ENCODE measurements at regions not wholly inside any gene's neighbourhood (a gene's known extent, or its start where the extent isn't known, plus 50 kb on each side); places are given as distances from the start of the nearest gene placed in this dataset.
"Not testable (repeated sequence)": the region's sequence is repeated elsewhere in the genome, so short reads cannot be mapped to it uniquely, and the experiment has no call there.

GRCh38 chr2:138066139-138066806, 102.0 kb downstream of the HNMT start:
- no peak for DNase-seq

- DNase-seq, result no peak
Observed at GRCh38 chr2:138066841-138067240, 102.6 kb downstream of the HNMT start.

GRCh38 chr2:138068669-138069068, 104.4 kb downstream of the HNMT start:
- DNase-seq, result not testable (repeated sequence)

- not testable (repeated sequence) for DNase-seq
Observed at GRCh38 chr2:138071042-138071719, 106.9 kb downstream of the HNMT start.

- DNase-seq, result no peak
Observed at GRCh38 chr2:138071720-138072719, 107.7 kb downstream of the HNMT start.

GRCh38 chr2:138078153-138078552, 113.9 kb downstream of the HNMT start:
- no peak for DNase-seq

- no peak for DNase-seq
Observed at GRCh38 chr2:138079976-138080375, 115.7 kb downstream of the HNMT start.

GRCh38 chr2:138081225-138082073, 117.2 kb downstream of the HNMT start:
- DNase-seq, result no peak

- no peak for DNase-seq
Observed at GRCh38 chr2:138084206-138084605, 119.9 kb downstream of the HNMT start.

GRCh38 chr2:138085441-138085840, 121.2 kb downstream of the HNMT start:
- not testable (repeated sequence) for DNase-seq

GRCh38 chr2:138086576-138086975, 122.3 kb downstream of the HNMT start:
- no peak for DNase-seq

- DNase-seq, result peak in 1 of 2 donors; percentile 45
Observed at GRCh38 chr2:138087751-138088593, 123.7 kb downstream of the HNMT start.

- DNase-seq, result peak; percentile 61 to 65
Observed at GRCh38 chr2:138090330-138090729, 126.1 kb downstream of the HNMT start.

- DNase-seq, result no peak
Observed at GRCh38 chr2:138093455-138093854, 129.2 kb downstream of the HNMT start.

GRCh38 chr2:138094031-138094430, 129.8 kb downstream of the HNMT start:
- no peak for DNase-seq

- no peak for DNase-seq
Observed at GRCh38 chr2:138095336-138095735, 131.1 kb downstream of the HNMT start.

- DNase-seq, result not testable (repeated sequence)
Observed at GRCh38 chr2:138099288-138099687, 135.0 kb downstream of the HNMT start.

GRCh38 chr2:138101718-138102117, 137.4 kb downstream of the HNMT start:
- DNase-seq, result no peak

GRCh38 chr2:138102664-138103063, 138.4 kb downstream of the HNMT start:
- no peak for DNase-seq

GRCh38 chr2:138103156-138103555, 138.9 kb downstream of the HNMT start:
- no peak for DNase-seq

GRCh38 chr2:138104071-138104470, 139.8 kb downstream of the HNMT start:
- DNase-seq, result no peak
